ENCODE measurements at regions not wholly inside any gene's neighbourhood (a gene's known extent, or its start where the extent isn't known, plus 50 kb on each side); places are given as distances from the start of the nearest gene placed in this dataset.

DNA sequence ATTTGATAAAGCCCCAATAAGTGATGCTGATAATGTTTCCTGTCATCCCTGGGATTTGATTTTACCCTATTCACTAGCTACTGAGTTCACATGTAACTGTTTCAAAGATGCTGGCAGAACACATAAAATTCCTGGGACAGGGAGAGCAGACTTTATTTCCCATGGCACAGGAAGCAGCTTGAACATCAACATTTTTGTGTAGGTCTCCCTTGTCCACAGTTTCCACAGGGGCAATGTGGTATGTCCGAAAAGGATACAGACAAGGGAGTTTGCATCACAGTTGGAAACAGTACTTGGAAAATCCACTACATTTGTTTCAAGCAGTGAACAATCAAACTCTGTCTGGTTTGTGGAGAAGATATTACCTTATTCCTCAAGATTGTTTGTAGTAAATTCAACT, 129.2 kb upstream of the KLHL4 start:
- ATAC-seq = no peak
- no peak overlapping the region for H3K27ac ChIP-seq
- H3K9me3 ChIP-seq = no peaks in the 10 kb centered on the region
- no peaks in the 10 kb centered on the region for H3K36me3 ChIP-seq
- DNase-seq = no peak
- no peak overlapping the region for H3K4me3 ChIP-seq
- intact Hi-C loops (cut with DNase I) = no loop called here
- no peaks in the 10 kb centered on the region for H3K27me3 ChIP-seq (ENCODE audit: low read depth)
- TF ChIP-seq, protein P1, sequence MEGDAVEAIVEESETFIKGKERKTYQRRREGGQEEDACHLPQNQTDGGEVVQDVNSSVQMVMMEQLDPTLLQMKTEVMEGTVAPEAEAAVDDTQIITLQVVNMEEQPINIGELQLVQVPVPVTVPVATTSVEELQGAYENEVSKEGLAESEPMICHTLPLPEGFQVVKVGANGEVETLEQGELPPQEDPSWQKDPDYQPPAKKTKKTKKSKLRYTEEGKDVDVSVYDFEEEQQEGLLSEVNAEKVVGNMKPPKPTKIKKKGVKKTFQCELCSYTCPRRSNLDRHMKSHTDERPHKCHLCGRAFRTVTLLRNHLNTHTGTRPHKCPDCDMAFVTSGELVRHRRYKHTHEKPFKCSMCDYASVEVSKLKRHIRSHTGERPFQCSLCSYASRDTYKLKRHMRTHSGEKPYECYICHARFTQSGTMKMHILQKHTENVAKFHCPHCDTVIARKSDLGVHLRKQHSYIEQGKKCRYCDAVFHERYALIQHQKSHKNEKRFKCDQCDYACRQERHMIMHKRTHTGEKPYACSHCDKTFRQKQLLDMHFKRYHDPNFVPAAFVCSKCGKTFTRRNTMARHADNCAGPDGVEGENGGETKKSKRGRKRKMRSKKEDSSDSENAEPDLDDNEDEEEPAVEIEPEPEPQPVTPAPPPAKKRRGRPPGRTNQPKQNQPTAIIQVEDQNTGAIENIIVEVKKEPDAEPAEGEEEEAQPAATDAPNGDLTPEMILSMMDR (IDR thresholded peaks at IDR 0.05) = no peak
- no peaks in the 10 kb centered on the region for H3K4me1 ChIP-seq

DNA sequence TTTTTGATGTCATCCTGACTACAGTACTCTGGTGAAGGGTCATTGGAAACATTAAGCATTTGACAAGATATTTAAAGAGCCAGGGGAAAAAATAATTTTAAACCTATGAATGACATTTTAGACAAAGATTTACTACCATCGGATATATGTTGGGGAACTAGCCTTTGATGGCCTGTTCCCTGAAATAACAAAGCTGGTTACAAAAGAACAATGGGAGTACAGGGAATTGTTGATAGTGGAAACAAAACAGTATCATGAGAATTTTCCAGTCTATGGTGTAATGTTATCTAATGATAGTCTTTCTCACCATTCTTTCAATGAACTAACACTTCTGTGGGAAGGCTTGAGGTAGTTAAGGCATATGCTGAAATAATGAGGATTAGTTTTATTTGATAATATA, 125.9 kb upstream of the KLHL4 start:
- ATAC-seq (no peak), DNase-seq (no peak)
- intact Hi-C loops (cut with DNase I) = no loop called here
- no peaks in the 10 kb centered on the region for H3K36me3 ChIP-seq
- H3K4me3 ChIP-seq = no peak overlapping the region
- no peaks in the 10 kb centered on the region for H3K27me3 ChIP-seq (ENCODE audit: low read depth)
- H3K4me1 ChIP-seq = no peaks in the 10 kb centered on the region
- TF ChIP-seq, protein P1 (IDR thresholded peaks at IDR 0.05) = no peak
- H3K27ac ChIP-seq = no peak overlapping the region
- H3K9me3 ChIP-seq = no peaks in the 10 kb centered on the region

DNA sequence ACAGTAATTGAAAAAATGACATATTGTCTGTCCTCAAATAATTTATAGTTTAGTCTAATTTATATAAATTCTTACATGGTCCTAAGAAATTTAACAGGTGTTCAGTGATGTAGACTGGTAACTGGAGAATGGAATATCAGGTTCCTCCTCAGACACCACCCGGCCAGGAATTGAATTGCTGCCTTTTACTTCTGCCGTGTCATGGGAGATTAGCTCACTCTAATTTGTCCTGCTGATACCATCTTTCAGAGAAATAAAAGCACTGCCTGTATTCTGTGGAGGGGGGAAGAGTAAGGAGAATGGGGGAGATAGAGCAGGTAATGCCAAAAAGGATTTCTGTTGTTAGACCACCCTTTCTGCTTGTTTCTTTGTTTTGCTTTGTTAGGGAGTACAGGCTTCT, 125.2 kb upstream of the KLHL4 start:
- TF ChIP-seq, protein P1 (IDR thresholded peaks at IDR 0.05) = no peak
- ATAC-seq = no peak
- intact Hi-C loops (cut with DNase I) = no loop called here
- H3K36me3 ChIP-seq = no peaks in the 10 kb centered on the region
- H3K4me3 ChIP-seq = no peak overlapping the region
- no peaks in the 10 kb centered on the region for H3K9me3 ChIP-seq
- H3K27me3 ChIP-seq (ENCODE audit: low read depth) = no peaks in the 10 kb centered on the region
- H3K4me1 ChIP-seq = no peaks in the 10 kb centered on the region
- no peak overlapping the region for H3K27ac ChIP-seq
- DNase-seq = no peak

DNA sequence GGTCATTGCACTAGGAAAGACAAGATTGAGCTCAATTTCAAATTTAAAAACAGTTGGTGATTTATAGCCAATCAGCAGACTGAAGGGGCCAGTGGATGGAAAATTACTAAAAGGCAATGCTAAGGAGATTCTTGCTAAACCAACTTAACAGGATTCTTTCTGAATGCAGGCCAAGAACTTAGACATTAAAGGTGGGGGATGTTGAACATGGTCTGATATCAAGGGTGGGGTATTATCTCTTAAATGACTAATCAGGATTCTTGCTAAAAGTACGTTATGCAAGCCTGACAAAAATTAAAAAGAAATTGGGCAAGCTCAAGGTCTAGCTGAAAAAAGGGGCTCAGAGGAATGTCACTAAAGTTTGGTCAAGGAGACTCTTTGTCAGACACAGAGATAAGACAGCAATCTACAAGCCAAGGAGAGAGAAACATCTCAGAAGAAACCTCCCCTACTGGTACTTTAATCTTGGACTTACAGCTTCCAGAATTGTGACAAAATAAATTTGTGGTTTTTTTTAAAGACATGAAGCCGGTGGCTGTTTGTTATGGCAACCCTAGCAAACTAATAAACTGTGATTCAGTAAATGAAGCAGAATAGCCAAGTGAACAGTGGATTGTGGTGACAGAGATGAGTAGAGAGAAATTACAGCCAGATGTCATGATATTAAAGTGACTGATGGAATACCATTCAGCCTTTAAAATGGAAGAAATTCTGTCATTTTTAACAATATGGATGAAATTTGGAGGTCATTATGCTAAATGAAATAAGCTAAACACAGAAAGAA, 120.3 kb upstream of the KLHL4 start:
- Histone ChIP-seq H3K27ac (no peak overlapping the region), H3K4me1 (no peaks in the 10 kb centered on the region), H3K4me3 (no peak overlapping the region), H3K36me3 (no peaks in the 10 kb centered on the region), H3K27me3 (ENCODE audit: low read depth) (no peaks in the 10 kb centered on the region), H3K9me3 (no peaks in the 10 kb centered on the region)
- ATAC-seq (no peak), DNase-seq (no peak)
- TF ChIP-seq, protein P1 (IDR thresholded peaks at IDR 0.05) = no peak
- intact Hi-C loops (cut with DNase I) = no loop called here

DNA sequence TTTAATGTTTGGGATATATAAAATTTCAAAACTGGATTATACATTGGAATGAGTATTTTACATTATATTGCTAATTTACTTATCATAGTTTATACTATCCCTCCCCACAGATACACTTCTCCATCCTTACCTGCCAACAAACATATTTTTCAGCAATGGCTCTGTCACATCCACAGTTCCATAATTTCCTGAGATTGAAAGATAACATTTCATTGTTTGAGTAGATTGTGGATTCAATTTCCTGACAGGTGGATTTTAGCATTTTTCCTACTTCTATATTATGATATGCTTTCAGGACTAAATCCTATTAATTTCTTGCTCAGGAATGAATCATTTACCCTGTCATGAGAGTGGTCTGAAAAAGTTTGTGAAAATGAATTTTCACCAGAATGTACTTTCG, 115.3 kb upstream of the KLHL4 start:
- intact Hi-C loops (cut with DNase I) = no loop called here
- ATAC-seq (no peak), DNase-seq (no peak)
- TF ChIP-seq, protein P1 (IDR thresholded peaks at IDR 0.05) = no peak
- H3K36me3 ChIP-seq = no peaks in the 10 kb centered on the region
- no peaks in the 10 kb centered on the region for H3K27me3 ChIP-seq (ENCODE audit: low read depth)
- no peak overlapping the region for H3K4me3 ChIP-seq
- H3K9me3 ChIP-seq = no peaks in the 10 kb centered on the region
- no peak overlapping the region for H3K27ac ChIP-seq
- H3K4me1 ChIP-seq = no peaks in the 10 kb centered on the region

Data from lower lobe of right lung (tissue), 2 donors.